GM10266 (cell line): ENCODE measurements at regions not wholly inside any gene's neighbourhood (a gene's known extent, or its start where the extent isn't known, plus 50 kb on each side); places are given as distances from the start of the nearest gene placed in this dataset.

Experiments
- DNase-seq: peaks from one replicate; pipeline ENCODE4 v3.0.0; 2012; ENCODE audit errors: extremely low spot score
- CTCF ChIP-seq: IDR thresholded peaks from 2 replicates; pipeline ENCODE4 v1.5.1; 2012; ENCODE audit warnings: mild to moderate bottlenecking, low read depth; ENCODE audit not compliant: control insufficient read depth, insufficient read depth; ENCODE audit errors: missing control alignments

GRCh38 chr13:104715111-104715510, 1648.9 kb upstream of the SLC10A2 start:
- DNase-seq: no peak
- no peak for TF ChIP-seq CTCF

GRCh38 chr13:104705031-104705750, 1639.0 kb upstream of the SLC10A2 start:
- no peak for DNase-seq
- no peak for TF ChIP-seq CTCF

GRCh38 chr13:104701591-104701990, 1635.4 kb upstream of the SLC10A2 start:
- no peak for TF ChIP-seq CTCF
- DNase-seq: no peak

- TF ChIP-seq CTCF: no peak
- no peak for DNase-seq
Measured at GRCh38 chr13:104694397-104694796, 1628.2 kb upstream of the SLC10A2 start.

GRCh38 chr13:104693126-104693525, 1626.9 kb upstream of the SLC10A2 start:
- no peak for TF ChIP-seq CTCF
- no peak for DNase-seq

- DNase-seq: no peak
Measured at GRCh38 chr13:104691767-104692467, 1625.7 kb upstream of the SLC10A2 start.

More at GRCh38 chr13:104691767-104692467, 1625.7 kb upstream of the SLC10A2 start:
- TF ChIP-seq CTCF: no peak
